Body of pancreas (tissue), 4 donors: ENCODE measurements at regions not wholly inside any gene's neighbourhood (a gene's known extent, or its start where the extent isn't known, plus 50 kb on each side); places are given as distances from the start of the nearest gene placed in this dataset.

Source experiments
- POLR2A ChIP-seq, 3 donors: fragments of 450-650 bp; IDR thresholded peaks; one replicate each; pipeline ENCODE4 v1.6.1; 2016; ENCODE audit warnings: antibody characterized with exemption in 3 of 3, mild to moderate bottlenecking in 2 of 3
- TF ChIP-seq, protein P1 (sequence below), 7 experiments: fragments of 450-650 bp in 4 of 7; fragments of 200-600 bp in 3 of 7; sonication (generic) in 3 of 7; IDR thresholded peaks; one replicate each; pipeline ENCODE4 v1.5.1; 2016 to 2019; ENCODE audit warnings: antibody characterized with exemption in 7 of 7

- TF ChIP-seq, protein P1, sequence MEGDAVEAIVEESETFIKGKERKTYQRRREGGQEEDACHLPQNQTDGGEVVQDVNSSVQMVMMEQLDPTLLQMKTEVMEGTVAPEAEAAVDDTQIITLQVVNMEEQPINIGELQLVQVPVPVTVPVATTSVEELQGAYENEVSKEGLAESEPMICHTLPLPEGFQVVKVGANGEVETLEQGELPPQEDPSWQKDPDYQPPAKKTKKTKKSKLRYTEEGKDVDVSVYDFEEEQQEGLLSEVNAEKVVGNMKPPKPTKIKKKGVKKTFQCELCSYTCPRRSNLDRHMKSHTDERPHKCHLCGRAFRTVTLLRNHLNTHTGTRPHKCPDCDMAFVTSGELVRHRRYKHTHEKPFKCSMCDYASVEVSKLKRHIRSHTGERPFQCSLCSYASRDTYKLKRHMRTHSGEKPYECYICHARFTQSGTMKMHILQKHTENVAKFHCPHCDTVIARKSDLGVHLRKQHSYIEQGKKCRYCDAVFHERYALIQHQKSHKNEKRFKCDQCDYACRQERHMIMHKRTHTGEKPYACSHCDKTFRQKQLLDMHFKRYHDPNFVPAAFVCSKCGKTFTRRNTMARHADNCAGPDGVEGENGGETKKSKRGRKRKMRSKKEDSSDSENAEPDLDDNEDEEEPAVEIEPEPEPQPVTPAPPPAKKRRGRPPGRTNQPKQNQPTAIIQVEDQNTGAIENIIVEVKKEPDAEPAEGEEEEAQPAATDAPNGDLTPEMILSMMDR (IDR thresholded peaks at IDR 0.05): no peak
- no peak for TF ChIP-seq POLR2A (IDR thresholded peaks at IDR 0.05)
Measured at GRCh38 chr9:104293877-104294276, 199.8 kb downstream of the SMC2 start.
